ENCODE measurements at regions not wholly inside any gene's neighbourhood (a gene's known extent, or its start where the extent isn't known, plus 50 kb on each side); places are given as distances from the start of the nearest gene placed in this dataset.

DNA sequence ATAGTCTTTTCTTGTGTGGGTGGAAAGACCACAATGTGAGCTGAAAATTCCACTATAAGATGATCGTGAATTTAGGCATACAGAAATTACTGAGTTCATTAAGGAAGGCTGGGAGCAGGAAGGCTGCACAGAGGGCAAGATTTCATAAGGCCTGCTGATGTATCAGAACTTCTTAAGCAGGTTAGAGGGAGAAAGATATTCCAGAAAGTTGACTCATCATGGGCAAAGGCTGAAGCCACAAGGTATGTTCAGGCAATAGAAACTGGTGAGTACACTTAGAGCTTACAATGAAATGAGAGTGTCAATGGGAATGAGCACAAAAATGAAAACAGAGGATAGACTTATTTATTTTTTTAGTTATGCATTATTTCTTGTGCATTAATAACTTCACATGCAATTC is 618.6 kb downstream of the CBLN4 start:
- TF ChIP-seq, protein P1, sequence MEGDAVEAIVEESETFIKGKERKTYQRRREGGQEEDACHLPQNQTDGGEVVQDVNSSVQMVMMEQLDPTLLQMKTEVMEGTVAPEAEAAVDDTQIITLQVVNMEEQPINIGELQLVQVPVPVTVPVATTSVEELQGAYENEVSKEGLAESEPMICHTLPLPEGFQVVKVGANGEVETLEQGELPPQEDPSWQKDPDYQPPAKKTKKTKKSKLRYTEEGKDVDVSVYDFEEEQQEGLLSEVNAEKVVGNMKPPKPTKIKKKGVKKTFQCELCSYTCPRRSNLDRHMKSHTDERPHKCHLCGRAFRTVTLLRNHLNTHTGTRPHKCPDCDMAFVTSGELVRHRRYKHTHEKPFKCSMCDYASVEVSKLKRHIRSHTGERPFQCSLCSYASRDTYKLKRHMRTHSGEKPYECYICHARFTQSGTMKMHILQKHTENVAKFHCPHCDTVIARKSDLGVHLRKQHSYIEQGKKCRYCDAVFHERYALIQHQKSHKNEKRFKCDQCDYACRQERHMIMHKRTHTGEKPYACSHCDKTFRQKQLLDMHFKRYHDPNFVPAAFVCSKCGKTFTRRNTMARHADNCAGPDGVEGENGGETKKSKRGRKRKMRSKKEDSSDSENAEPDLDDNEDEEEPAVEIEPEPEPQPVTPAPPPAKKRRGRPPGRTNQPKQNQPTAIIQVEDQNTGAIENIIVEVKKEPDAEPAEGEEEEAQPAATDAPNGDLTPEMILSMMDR (conservative IDR thresholded peaks at IDR 0.05; ENCODE audit: low read depth, low read length), result no peak
- no peak for TF ChIP-seq EZH2 (IDR thresholded peaks at IDR 0.05; ENCODE audit: borderline replicate concordance, low read depth, low read length, poor library complexity, severe bottlenecking)
